Limb (tissue), 2 donors: ENCODE measurements at regions not wholly inside any gene's neighbourhood (a gene's known extent, or its start where the extent isn't known, plus 50 kb on each side); places are given as distances from the start of the nearest gene placed in this dataset.
"Not testable (repeated sequence)": the region's sequence is repeated elsewhere in the genome, so short reads cannot be mapped to it uniquely, and the experiment has no call there.

Experiments used
- DNase-seq, 2 donors: peaks; one replicate each; pipeline ENCODE4 v3.0.0-alpha.2; 2016; ENCODE audit errors: extremely low spot score in 2 of 2

DNA sequence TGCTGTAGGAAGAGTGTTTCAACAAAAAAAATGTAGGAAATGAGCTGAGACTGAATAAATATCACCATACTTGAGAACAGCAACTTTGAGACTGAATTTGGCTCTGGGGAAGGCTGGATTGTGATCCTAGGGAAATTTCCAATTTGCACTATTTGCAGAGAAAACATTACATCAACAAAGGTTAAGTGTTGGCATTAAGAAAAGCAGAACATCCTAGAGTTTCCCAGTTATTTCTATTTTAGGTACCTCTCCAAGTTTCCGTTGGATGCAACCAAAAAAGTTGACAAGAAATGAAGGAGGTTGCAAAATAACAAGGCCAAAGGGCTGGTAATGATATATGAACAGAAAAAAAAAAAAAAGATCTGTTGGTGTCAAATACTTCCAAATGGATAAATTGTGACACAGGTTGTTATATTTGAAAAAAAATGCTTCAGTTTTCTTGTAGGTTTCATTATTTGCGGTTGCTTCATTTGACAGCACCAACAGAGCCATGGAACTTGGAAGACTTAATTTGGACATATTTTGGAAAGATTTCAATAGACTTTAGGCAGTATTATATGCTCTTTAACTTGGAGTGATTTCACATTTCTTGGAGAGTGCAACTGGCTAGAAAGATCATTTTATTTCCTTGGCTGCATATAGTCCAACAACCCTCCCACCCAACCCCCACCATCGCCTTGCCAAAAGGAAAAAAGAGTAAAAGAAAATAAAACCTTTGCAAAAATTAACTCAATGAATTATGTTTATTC is 230.8 kb downstream of the ZNF608 start:
- peak in 1 of 2 donors; percentile 50 for DNase-seq

DNA sequence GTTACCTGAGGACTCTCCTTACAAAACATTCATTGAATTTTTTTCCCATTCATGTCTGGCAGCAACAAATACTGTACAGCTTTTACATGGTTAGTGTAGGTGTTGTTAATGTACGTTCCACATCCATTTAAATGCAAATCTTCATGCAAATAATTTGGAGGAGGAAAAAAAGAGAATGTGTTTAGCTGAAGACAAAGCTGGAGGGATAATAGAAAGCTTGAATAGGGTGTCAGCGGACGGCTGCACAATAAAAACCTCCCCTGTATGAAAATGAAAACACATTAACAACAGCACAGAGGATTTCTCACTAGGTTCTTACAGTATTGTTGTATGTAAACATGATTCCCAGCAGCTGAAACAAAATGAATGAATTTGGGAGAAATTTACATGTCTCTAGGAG is 231.5 kb downstream of the ZNF608 start:
- DNase-seq = no peak

DNA sequence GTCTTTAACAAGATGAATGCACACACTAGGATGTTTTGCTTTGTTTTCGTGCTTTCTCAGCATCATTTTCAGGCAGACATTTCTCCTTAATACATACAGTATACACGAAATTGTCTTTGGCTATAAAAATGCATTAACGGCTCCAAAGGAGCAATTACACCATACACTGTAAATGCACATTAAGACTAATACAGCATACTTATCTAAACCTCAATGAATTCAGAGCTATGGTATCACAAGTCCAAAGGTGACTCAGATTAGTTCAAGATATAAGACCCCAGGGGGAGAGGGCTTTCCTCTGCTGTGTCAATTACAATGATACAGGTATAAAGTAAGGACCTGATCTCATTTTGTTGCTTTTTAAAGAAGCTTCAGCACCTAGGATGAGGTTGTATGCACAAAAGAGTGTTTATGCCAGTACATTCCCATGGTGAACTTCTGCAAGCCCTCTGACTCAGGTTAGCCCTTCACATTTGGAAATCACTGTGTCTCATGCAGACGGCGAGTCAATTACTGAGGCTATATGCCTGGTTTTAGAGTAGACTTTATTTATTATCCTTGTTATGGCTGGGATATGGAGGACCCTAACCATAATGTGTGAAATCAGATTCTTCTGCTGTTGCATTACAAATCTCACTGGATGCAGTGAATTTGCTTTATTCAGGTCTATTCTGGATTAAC is 233.3 kb downstream of the ZNF608 start:
- DNase-seq = no peak

DNA sequence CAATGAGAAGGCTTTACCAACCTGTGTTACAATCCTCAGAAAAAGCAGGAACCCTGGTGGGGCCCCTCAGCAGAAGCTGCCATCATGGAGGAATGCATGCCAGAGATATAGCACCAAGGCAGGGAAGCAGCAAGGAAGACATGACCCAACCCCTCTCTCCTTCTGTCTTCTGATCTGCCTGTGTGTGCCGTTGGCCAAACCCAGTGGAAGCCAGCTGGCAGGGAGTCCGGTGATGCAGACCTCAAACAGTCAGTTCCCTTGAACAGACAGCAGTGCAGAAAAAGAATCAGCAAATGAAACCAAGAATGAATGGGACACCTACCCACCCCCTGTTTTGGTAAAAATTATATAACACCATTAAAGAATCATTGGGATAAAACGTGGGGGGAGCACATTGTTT is 234.2 kb downstream of the ZNF608 start:
- DNase-seq = no peak

DNA sequence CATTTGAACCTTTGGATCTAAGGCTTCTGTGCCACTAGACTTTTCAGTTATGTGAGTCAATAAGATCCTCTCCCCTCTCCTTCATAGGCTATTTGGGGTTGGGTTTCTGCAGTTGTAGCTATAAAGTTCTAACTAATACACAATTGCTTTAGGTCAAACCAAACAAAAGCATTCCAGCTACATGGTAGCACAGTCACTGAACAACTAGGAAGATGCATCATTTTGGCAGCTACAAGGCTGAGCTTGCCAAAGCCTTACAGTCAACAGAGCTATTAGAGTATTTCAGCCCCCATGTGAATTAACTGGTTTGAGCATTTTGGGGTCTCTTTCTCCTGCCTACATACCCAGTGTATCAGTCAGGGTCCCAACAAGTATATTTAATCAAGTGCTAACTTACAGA is 234.6 kb downstream of the ZNF608 start:
- no peak for DNase-seq

DNA sequence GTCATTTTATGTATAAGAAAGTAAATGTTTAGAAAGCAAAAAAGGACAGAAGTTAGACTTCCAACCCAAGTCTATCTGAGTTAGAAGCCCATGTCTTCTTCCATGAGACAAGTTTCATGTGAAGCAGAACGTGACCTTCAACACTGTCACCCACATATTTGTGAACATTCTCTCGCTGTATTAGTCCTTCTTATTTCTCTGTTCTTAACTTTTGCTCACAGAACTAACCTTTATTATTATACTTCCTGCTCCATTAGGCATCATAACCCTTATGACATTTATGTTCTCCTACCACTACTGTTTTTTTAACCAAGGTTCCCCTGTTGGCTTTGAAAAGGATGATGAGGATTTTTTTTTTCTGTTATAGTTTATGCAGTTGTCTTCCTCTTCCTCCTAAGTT is 238.8 kb downstream of the ZNF608 start:
- no peak for DNase-seq

DNA sequence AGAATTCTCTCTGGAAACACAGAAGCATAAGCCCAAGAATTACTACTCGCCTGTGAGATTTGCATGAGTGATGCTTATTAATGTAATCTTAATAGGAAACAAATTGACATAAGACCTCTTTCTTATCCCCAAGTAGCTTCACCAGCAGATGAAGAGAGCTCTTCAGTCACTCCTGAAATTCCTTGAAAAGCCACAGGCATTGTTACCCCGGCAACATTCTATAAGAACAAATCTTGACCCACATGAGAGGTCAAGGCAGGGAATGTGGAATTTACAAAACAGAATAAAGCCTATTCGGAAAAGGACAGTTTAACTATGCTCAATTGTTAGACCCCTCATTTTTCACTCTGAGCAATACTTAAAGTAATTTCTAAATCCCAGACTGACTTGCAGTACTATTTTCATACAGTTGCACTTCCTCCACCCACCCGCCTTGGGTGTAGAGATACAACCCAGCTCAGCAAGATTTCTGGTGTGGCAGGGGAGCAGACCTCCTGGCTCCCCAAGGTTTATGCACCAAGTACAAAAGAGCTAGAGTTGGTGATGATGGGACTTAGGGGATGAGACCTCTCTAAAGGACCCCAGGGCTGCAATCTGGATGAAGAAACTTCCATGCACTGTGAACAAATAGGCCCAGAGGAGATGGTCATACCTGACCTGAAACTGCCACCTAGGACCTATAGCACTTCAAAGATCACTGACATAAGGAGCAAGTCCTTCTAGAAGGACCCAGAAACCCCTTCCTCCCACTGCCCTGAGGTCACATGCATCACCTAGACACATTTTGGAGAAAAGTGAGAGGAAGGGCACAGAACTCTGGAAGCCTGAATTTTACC is 242.1 kb downstream of the ZNF608 start:
- no peak for DNase-seq

DNA sequence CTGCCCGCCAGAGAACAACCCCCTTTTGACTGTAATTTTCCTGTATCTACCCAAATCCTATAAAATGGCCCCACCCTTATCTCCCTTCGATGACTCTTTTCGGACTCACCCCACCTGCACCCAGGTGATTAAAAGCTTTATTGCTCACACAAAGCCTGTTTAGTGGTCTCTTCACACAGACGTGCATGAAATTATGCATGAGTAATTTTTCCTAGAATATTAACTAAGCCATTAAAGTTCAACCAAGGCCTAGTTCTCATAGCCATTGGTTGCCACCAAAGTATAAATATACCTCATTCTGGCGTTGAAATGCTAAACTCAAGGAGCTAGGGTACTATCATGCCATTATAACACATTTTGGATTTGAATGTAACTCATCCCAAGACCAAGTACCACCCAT is 243.9 kb downstream of the ZNF608 start:
- no peak for DNase-seq

DNA sequence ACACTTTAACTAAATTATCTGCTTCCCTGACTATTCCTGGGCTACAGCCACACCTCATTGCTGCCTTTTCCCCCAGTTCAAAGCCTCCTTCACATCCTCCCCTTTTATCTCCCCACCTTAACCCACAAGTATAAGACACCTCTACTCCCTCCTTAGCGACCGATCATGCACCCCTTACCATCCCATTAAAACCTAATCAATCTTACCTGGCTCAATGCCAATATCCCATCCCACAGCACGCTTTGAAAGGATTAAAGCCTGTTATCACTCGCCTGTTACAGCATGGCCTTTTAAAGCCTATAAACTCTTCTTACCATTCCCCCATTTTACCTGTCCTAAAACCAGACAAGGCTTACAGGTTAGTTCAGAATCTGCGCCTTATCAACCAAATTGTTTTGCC is 246.6 kb downstream of the ZNF608 start:
- DNase-seq = not testable (repeated sequence)

DNA sequence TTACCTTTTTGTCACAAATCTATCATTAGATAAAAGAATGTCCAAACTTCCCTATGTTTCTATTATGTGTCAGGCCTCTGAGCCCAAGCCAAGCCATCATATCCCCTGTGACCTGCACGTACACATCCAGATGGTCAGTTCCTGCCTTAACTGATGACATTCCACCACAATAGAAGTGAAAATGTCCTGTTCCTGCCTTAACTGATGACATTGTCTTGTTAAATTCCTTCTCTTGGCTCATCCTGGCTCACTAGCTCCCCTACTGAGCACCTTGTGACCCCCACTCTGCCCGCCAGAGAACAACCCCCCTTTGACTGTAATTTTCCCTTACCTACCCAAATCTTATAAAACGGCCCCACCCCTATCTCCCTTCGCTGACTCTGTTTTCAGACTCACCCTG is 249.5 kb downstream of the ZNF608 start:
- not testable (repeated sequence) for DNase-seq

DNA sequence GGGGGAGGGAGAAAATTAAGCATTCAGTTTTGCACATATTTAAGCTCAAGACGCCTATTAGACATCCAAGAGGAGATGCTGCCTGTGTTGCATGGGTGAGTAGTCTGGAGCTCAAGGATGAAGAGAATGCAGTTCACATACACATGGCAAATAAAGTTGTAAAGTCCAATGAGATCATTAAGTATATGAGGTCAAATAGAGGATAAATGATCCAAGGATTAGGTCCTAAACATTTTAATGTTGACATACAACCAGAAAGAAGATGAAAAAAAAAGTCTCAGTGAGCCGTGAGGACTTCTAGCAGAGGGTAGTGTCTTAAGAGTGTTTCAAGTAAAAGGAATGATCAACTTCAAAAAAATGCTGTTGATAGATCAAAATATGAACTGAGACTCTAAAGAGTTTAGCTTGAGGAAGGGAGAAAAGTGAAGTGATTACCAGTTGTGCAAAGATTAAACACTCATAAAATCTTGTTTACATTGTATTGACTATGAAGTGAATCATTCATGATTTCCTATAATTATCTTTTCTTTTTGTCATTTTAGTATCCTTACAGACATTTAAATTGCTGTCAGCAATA is 251.8 kb downstream of the ZNF608 start:
- DNase-seq = no peak

DNA sequence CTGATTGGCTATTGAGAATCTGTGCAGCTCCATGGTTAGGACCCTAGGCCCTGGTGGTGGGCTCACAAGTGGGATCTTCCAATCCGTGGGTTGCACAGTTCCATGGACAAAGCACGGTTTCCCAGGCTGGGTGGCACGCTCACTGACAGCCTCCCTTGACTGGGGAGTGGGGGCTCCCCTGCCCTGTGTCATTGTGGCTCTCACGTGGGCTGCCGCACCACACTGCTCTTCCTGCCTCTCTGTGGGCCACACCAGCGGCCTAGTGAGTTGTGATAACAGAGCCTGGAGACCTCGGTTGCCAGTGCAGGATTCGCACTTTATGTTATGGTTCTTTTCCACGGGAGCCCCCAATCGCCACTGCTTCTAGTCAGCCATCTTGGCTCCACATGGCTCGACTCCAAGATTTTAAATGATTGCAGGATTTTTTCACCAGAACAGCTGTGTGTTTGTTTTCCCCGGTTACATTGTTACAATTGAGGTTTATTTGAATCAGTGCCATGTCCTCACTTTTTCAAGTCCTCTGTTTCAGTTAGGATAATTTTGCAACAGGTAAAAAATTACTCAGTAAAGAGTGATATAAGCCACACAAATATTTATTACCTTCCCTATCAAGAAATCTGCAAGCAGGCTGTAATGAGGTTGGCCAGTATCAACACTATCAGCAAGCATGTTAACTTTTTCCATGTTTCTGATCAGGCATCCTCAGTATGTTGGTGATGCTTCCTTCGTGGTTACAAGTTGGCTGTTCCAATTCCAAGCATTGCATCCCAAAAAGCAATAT is 253.8 kb downstream of the ZNF608 start:
- DNase-seq = no peak

DNA sequence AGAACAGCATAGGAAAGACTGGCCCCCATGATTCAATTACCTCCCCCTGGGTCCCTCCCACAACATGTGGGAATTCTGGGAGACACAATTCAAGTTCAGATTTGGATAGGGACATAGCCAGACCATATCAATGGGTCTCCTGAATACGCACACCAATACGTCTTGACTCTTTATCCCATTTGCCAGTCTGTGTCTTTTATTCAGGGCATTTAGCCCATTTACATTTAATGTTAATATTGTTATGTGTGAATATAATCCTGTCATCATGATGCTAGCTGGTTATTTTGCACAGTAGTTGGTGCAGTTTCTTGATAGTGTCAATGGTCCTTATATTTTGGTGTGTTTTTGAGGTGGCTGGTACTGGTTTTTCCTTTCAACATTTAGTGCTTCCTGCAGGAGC is 256.1 kb downstream of the ZNF608 start:
- not testable (repeated sequence) for DNase-seq

DNA sequence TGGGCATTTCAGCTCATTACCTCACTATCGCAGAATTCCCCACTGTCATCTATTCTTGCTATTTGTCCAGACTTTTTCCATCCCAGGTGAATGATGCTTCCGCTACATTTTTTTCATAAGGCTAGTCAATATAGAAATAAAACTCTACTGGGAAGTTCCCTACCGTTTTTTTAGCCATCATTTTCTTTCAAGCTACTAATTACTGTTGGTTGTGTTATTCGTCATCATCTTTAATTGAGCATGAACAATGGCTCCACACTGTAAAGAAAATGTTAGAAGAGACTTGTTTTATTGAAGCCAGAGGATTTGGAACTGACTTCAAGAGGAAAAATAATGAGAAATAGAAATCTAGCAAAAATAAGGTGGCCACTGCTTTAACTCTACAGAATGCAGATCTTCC is 265.0 kb downstream of the ZNF608 start:
- no peak for DNase-seq

DNA sequence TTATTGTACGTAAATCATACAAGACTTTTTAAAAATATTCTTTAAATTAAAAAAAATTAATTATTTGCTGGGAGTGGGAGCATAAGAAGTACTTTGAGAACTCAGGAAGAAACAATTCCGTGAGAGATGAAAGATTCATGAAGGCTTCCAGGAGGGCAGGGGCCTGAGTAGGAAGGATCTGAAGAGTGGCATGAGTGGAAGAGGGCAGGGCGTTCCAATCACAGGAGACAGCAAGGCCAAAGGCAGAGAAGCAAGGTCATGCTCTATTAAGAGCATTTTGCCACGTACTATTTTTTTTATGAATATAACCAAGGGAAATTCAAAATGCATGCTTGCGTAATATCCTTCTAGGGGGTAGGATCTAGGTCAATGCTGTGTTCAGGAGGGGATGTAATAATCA is 265.5 kb downstream of the ZNF608 start:
- no peak for DNase-seq

DNA sequence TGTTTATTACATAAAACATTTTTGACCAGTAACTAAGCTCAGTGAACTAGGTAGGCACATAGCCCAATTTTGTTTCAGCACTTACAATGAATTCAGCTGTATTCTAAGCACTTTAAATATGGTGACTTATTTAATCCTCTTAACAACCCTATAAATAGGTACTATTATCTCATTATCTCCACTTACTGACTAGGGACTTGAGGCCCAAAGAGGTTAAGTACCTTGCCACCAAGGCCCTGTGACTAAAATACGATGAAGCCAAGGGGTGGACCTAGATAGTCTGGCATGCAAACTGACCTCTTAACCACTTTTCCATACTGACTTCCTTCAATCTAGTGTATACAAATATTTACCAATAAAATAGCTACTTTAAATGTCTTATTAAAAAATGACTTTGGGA is 266.4 kb downstream of the ZNF608 start:
- no peak for DNase-seq

DNA sequence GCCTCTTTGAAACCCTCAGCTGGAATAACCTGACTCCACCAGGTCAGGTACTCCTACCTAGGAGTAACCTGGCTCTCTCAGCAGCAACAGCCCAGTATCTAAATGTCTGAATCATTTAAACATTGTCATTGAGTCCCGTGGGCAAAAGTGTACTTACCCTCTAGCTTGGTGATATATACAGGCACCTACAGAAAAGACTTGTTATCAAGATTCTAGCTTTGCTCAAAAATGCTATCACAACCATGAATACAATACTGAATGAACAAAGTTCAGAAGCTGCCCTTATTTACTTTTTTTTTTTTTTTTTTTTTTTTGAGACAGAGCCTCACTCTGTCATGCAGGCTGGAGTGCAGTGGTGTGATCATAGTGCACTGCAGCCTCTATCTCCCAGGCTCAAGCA is 268.2 kb downstream of the ZNF608 start:
- no peak for DNase-seq

DNA sequence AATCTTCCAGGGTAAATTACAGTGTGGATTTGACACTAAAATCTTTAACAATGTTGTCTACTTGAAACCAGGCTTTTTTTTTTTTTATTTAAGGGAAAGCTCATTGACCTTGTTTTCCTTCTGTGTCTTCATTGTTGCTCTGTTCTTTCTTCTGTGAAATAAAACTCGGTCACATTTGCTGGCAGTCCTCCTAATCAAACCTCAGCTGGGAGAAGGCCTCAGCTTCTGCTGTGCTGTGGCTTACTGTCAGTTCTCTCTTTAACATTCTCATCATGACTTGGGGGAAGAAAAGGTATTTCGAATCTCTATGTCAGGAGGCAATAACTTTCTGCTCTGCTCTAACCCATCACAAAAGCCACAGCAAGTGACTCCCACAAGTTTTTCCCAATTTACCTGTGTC is 268.9 kb downstream of the ZNF608 start:
- DNase-seq = no peak

DNA sequence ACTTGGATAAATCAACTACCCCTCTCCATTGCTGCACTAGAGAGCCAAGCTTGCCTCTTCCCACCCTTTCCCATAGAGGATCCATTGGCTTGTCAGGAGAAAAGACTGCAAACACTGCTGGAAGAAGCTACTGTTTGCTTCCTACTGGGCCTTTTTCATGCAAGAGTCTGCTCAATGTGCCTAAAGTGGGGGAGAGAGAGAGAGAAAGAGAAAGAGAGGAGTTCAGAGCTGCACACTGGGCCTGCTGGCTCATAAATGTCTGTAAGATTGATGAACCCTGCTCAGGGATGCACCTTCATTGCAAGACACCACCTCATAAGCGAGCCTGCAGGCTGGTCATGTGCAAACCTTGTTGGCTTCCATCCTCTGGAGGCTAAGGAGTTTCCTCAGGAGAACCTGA is 269.4 kb downstream of the ZNF608 start:
- no peak for DNase-seq

DNA sequence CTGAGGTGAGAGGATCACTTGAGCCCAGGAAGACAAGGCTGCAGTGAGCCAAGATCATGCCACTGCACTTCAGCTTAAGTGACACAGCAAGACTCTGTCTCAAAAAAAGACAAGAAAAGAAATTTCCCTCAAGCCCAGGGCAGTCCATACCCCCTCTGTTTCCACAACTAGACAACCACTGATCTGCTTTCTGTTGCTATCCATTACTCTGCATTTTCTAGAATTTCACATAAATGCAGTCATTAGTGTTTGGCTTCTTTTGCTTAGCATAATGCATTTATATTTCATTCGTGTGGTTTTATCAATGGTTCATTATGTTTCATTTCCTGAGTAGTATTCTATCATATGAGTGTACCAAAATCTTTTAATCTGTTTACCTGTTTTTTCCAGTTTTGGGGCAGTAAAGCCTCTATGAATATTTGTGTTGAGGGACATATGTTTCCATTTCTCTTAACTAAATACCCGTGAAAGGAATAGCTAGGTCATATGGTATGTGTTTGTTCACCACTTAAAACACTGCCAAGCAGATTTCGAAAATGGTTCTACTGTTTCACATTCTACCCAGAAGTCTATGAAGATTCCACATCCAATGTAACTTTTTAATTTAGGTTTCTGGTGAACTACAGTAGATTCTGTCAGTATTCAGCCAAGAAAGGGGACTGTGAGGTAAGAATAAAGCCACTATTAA is 271.8 kb downstream of the ZNF608 start:
- no peak for DNase-seq
